H1 (cell line): ENCODE measurements at regions not wholly inside any gene's neighbourhood (a gene's known extent, or its start where the extent isn't known, plus 50 kb on each side); places are given as distances from the start of the nearest gene placed in this dataset.

Experiments used
- CBX8 ChIP-seq: fragments of 300-800, 300-1000 bp; sonication (generic); IDR thresholded peaks from 2 replicates; pipeline ENCODE4 v1.7.1; 2016; ENCODE audit warnings: low read depth, low read length, borderline replicate concordance
- GABPA ChIP-seq: IDR thresholded peaks from 2 replicates; pipeline ENCODE4 v1.6.1; 2011; ENCODE audit warnings: mild to moderate bottlenecking, low read length, moderate library complexity, borderline replicate concordance; ENCODE audit not compliant: insufficient read depth
- HDAC2 ChIP-seq, 2 experiments: fragments of 300-600 bp in 1 of 2; sonication (generic) in 1 of 2; IDR thresholded peaks; 2 replicates each; pipeline ENCODE4 v1.6.1; 2011 to 2012; ENCODE audit warnings: low read depth in 2 of 2, low read length in 2 of 2, mild to moderate bottlenecking in 2 of 2, moderate library complexity in 2 of 2, borderline replicate concordance in 1 of 2, inconsistent platforms in 1 of 2
- KDM1A ChIP-seq: fragments of 200-600, 300-600 bp; sonication (generic); IDR thresholded peaks from 2 replicates; pipeline ENCODE4 v1.7.1; 2016; ENCODE audit warnings: mild to moderate bottlenecking, low read length, borderline replicate concordance
- POU5F1 ChIP-seq: IDR thresholded peaks from 2 replicates; pipeline ENCODE4 v1.6.1; 2011; ENCODE audit warnings: low read depth, mild to moderate bottlenecking, low read length, moderate library complexity
- SP4 ChIP-seq: IDR thresholded peaks from 2 replicates; pipeline ENCODE4 v1.6.1; 2012; ENCODE audit warnings: low read length, inconsistent platforms
- TAF1 ChIP-seq: IDR thresholded peaks from 2 replicates; pipeline ENCODE4 v1.6.1; 2011; ENCODE audit warnings: mild to moderate bottlenecking, low read depth, low read length
- YY1 ChIP-seq: IDR thresholded peaks from 2 replicates; pipeline ENCODE4 v1.6.1; 2011; ENCODE audit warnings: low read depth, mild to moderate bottlenecking, low read length
- TF ChIP-seq, protein P1 (sequence below): fragments of 300-600 bp; sonication (generic); IDR thresholded peaks from 2 replicates; pipeline ENCODE4 v1.7.1; 2012; ENCODE audit warnings: low read length, moderate library complexity, mild to moderate bottlenecking, inconsistent platforms; ENCODE audit not compliant: insufficient replicate concordance
- TF ChIP-seq, protein P2 (sequence below): IDR thresholded peaks from 2 replicates; pipeline ENCODE4 v1.6.1; 2011; ENCODE audit warnings: low read length, improper control_type of control experiment

DNA sequence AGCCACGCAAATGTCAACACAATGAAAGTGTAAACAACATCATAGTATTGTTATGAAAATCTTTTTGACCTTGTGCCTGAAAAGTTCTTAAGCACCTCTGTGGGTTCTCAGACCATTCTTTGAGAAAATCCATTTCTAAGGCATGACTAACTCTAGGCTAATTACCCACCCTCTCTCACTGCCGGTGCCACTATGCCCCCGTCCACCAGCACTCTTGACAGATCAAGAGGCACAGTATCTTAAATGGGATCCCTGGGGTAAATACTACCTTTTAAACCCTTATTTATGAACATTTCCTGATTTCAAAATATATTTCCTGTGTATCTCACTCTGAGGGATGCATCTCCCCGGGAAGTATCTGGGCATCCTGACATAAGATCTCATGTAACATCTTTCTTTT is 607.5 kb downstream of the METTL15 start (continued):
- TF ChIP-seq, protein P1, sequence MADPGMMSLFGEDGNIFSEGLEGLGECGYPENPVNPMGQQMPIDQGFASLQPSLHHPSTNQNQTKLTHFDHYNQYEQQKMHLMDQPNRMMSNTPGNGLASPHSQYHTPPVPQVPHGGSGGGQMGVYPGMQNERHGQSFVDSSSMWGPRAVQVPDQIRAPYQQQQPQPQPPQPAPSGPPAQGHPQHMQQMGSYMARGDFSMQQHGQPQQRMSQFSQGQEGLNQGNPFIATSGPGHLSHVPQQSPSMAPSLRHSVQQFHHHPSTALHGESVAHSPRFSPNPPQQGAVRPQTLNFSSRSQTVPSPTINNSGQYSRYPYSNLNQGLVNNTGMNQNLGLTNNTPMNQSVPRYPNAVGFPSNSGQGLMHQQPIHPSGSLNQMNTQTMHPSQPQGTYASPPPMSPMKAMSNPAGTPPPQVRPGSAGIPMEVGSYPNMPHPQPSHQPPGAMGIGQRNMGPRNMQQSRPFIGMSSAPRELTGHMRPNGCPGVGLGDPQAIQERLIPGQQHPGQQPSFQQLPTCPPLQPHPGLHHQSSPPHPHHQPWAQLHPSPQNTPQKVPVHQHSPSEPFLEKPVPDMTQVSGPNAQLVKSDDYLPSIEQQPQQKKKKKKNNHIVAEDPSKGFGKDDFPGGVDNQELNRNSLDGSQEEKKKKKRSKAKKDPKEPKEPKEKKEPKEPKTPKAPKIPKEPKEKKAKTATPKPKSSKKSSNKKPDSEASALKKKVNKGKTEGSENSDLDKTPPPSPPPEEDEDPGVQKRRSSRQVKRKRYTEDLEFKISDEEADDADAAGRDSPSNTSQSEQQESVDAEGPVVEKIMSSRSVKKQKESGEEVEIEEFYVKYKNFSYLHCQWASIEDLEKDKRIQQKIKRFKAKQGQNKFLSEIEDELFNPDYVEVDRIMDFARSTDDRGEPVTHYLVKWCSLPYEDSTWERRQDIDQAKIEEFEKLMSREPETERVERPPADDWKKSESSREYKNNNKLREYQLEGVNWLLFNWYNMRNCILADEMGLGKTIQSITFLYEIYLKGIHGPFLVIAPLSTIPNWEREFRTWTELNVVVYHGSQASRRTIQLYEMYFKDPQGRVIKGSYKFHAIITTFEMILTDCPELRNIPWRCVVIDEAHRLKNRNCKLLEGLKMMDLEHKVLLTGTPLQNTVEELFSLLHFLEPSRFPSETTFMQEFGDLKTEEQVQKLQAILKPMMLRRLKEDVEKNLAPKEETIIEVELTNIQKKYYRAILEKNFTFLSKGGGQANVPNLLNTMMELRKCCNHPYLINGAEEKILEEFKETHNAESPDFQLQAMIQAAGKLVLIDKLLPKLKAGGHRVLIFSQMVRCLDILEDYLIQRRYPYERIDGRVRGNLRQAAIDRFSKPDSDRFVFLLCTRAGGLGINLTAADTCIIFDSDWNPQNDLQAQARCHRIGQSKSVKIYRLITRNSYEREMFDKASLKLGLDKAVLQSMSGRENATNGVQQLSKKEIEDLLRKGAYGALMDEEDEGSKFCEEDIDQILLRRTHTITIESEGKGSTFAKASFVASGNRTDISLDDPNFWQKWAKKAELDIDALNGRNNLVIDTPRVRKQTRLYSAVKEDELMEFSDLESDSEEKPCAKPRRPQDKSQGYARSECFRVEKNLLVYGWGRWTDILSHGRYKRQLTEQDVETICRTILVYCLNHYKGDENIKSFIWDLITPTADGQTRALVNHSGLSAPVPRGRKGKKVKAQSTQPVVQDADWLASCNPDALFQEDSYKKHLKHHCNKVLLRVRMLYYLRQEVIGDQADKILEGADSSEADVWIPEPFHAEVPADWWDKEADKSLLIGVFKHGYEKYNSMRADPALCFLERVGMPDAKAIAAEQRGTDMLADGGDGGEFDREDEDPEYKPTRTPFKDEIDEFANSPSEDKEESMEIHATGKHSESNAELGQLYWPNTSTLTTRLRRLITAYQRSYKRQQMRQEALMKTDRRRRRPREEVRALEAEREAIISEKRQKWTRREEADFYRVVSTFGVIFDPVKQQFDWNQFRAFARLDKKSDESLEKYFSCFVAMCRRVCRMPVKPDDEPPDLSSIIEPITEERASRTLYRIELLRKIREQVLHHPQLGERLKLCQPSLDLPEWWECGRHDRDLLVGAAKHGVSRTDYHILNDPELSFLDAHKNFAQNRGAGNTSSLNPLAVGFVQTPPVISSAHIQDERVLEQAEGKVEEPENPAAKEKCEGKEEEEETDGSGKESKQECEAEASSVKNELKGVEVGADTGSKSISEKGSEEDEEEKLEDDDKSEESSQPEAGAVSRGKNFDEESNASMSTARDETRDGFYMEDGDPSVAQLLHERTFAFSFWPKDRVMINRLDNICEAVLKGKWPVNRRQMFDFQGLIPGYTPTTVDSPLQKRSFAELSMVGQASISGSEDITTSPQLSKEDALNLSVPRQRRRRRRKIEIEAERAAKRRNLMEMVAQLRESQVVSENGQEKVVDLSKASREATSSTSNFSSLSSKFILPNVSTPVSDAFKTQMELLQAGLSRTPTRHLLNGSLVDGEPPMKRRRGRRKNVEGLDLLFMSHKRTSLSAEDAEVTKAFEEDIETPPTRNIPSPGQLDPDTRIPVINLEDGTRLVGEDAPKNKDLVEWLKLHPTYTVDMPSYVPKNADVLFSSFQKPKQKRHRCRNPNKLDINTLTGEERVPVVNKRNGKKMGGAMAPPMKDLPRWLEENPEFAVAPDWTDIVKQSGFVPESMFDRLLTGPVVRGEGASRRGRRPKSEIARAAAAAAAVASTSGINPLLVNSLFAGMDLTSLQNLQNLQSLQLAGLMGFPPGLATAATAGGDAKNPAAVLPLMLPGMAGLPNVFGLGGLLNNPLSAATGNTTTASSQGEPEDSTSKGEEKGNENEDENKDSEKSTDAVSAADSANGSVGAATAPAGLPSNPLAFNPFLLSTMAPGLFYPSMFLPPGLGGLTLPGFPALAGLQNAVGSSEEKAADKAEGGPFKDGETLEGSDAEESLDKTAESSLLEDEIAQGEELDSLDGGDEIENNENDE: no peak
- TF ChIP-seq GABPA (no peak), SP4 (no peak), KDM1A (no peak), CBX8 (no peak), HDAC2 (IDR thresholded peaks at IDR 0.05; ENCODE audit: borderline replicate concordance in 1 of 2, low read depth in 2 of 2, low read length in 2 of 2) (no peak), POU5F1 (no peak), TAF1 (no peak), YY1 (no peak)
- TF ChIP-seq, protein P2, sequence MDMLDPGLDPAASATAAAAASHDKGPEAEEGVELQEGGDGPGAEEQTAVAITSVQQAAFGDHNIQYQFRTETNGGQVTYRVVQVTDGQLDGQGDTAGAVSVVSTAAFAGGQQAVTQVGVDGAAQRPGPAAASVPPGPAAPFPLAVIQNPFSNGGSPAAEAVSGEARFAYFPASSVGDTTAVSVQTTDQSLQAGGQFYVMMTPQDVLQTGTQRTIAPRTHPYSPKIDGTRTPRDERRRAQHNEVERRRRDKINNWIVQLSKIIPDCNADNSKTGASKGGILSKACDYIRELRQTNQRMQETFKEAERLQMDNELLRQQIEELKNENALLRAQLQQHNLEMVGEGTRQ: no peak
